ENCODE measurements at regions not wholly inside any gene's neighbourhood (a gene's known extent, or its start where the extent isn't known, plus 50 kb on each side); places are given as distances from the start of the nearest gene placed in this dataset.

- TF ChIP-seq TEAD4 (IDR thresholded peaks at IDR 0.05) (no peak), NFIC (IDR thresholded peaks at IDR 0.05) (no peak), CREB1 (IDR thresholded peaks at IDR 0.05; ENCODE audit: low read depth) (no peak), CEBPB (IDR thresholded peaks at IDR 0.05) (no peak), ZBTB7A (IDR thresholded peaks at IDR 0.05; ENCODE audit: low read depth) (no peak), RAD21 (IDR thresholded peaks at IDR 0.05; ENCODE audit: low read depth) (no peak), FOXM1 (IDR thresholded peaks at IDR 0.05; ENCODE audit: borderline replicate concordance, low read depth) (no peak), EP300 (IDR thresholded peaks at IDR 0.05; ENCODE audit: borderline replicate concordance) (no peak), REST (IDR thresholded peaks at IDR 0.05; ENCODE audit: low read depth) (no peak), TAF1 (IDR thresholded peaks at IDR 0.05; ENCODE audit: low read depth) (no peak), YY1 (IDR thresholded peaks at IDR 0.05; ENCODE audit: low read depth) (no peak), TCF12 (IDR thresholded peaks at IDR 0.05; ENCODE audit: low read depth) (no peak), USF1 (IDR thresholded peaks at IDR 0.05) (no peak), MAX (IDR thresholded peaks at IDR 0.05) (no peak), EGR1 (IDR thresholded peaks at IDR 0.05) (no peak)
These were observed 64.1 kb upstream of the RAPGEF4 start for GRCh38 chr2:172671501-172671900.

- TF ChIP-seq CREB1 (IDR thresholded peaks at IDR 0.05; ENCODE audit: low read depth) (no peak), EGR1 (IDR thresholded peaks at IDR 0.05) (no peak), REST (IDR thresholded peaks at IDR 0.05; ENCODE audit: low read depth) (no peak), TEAD4 (IDR thresholded peaks at IDR 0.05) (no peak), MAX (IDR thresholded peaks at IDR 0.05) (no peak), TCF12 (IDR thresholded peaks at IDR 0.05; ENCODE audit: low read depth) (no peak), ZBTB7A (IDR thresholded peaks at IDR 0.05; ENCODE audit: low read depth) (no peak), TAF1 (IDR thresholded peaks at IDR 0.05; ENCODE audit: low read depth) (no peak), CEBPB (IDR thresholded peaks at IDR 0.05) (no peak), EP300 (IDR thresholded peaks at IDR 0.05; ENCODE audit: borderline replicate concordance) (no peak), NFIC (IDR thresholded peaks at IDR 0.05) (no peak), YY1 (IDR thresholded peaks at IDR 0.05; ENCODE audit: low read depth) (no peak), FOXM1 (IDR thresholded peaks at IDR 0.05; ENCODE audit: borderline replicate concordance, low read depth) (no peak), RAD21 (IDR thresholded peaks at IDR 0.05; ENCODE audit: low read depth) (no peak), USF1 (IDR thresholded peaks at IDR 0.05) (no peak)
These were observed 63.5 kb upstream of the RAPGEF4 start for GRCh38 chr2:172672114-172672513.

- TF ChIP-seq NFIC (IDR thresholded peaks at IDR 0.05) (0 out of 2 replicates have a peak, but pooled peaks have one; percentile 41), MAX (IDR thresholded peaks at IDR 0.05) (no peak), REST (IDR thresholded peaks at IDR 0.05; ENCODE audit: low read depth) (no peak)
These were observed 62.5 kb upstream of the RAPGEF4 start for GRCh38 chr2:172673056-172673683.
